ENCODE measurements at regions not wholly inside any gene's neighbourhood (a gene's known extent, or its start where the extent isn't known, plus 50 kb on each side); places are given as distances from the start of the nearest gene placed in this dataset.

- Histone ChIP-seq H3K27me3 (ENCODE audit: control insufficient read depth, insufficient read depth, low read length) (no peaks in the 10 kb centered on the region), H3K27ac (ENCODE audit: low read depth in 2 of 2, low read length in 2 of 2) (no peak overlapping the region), H3K36me3 (ENCODE audit: control insufficient read depth in 2 of 3, insufficient read depth in 3 of 3, low read length in 3 of 3) (no peaks in the 10 kb centered on the region), H3K9me3 (ENCODE audit: control insufficient read depth in 2 of 3, insufficient read depth in 1 of 3, low read length in 3 of 3) (no peaks in the 10 kb centered on the region), H3K4me3 (ENCODE audit: low read length in 3 of 3) (no peak overlapping the region), H3K9ac (ENCODE audit: low read length in 3 of 3) (no peak overlapping the region), H3K4me1 (ENCODE audit: control insufficient read depth in 2 of 3, insufficient read depth in 2 of 3, low read depth in 1 of 3, low read length in 3 of 3) (no peaks in the 10 kb centered on the region)
- no peak for DNase-seq
- TF ChIP-seq CTCF (IDR thresholded peaks at IDR 0.05; ENCODE audit: borderline replicate concordance, extremely low read depth, insufficient read depth): no peak
- intact Hi-C loops (cut with DNase I): no loop called here
- FAIRE-seq: no peak
Measured at GRCh38 chr12:127885954-127886750, 380.8 kb upstream of the TMEM132C start.

GRCh38 chr12:127886827-127887226 is 380.1 kb upstream of the TMEM132C start:
- intact Hi-C loops (cut with DNase I): no loop called here
- no peak for FAIRE-seq
- Histone ChIP-seq H3K27me3 (ENCODE audit: control insufficient read depth, insufficient read depth, low read length) (no peaks in the 10 kb centered on the region), H3K9me3 (ENCODE audit: control insufficient read depth in 2 of 3, insufficient read depth in 1 of 3, low read length in 3 of 3) (no peaks in the 10 kb centered on the region), H3K4me3 (ENCODE audit: low read length in 3 of 3) (no peak overlapping the region), H3K36me3 (ENCODE audit: control insufficient read depth in 2 of 3, insufficient read depth in 3 of 3, low read length in 3 of 3) (no peaks in the 10 kb centered on the region), H3K4me1 (ENCODE audit: control insufficient read depth in 2 of 3, insufficient read depth in 2 of 3, low read depth in 1 of 3, low read length in 3 of 3) (no peaks in the 10 kb centered on the region), H3K9ac (ENCODE audit: low read length in 3 of 3) (no peak overlapping the region), H3K27ac (ENCODE audit: low read depth in 2 of 2, low read length in 2 of 2) (no peak overlapping the region)
- DNase-seq: no peak
- TF ChIP-seq CTCF (IDR thresholded peaks at IDR 0.05; ENCODE audit: borderline replicate concordance, extremely low read depth, insufficient read depth): no peak

GRCh38 chr12:127888943-127889719 is 377.8 kb upstream of the TMEM132C start:
- no peaks in the 10 kb centered on the region for H3K27me3 ChIP-seq (ENCODE audit: control insufficient read depth, insufficient read depth, low read length)
- no peak for FAIRE-seq
- no peak overlapping the region for H3K27ac ChIP-seq (ENCODE audit: low read depth in 2 of 2, low read length in 2 of 2)
- H3K4me1 ChIP-seq (ENCODE audit: control insufficient read depth in 2 of 3, insufficient read depth in 2 of 3, low read depth in 1 of 3, low read length in 3 of 3): no peaks in the 10 kb centered on the region
- TF ChIP-seq CTCF (IDR thresholded peaks at IDR 0.05; ENCODE audit: borderline replicate concordance, extremely low read depth, insufficient read depth): no peak
- H3K9me3 ChIP-seq (ENCODE audit: control insufficient read depth in 2 of 3, insufficient read depth in 1 of 3, low read length in 3 of 3): no peaks in the 10 kb centered on the region
- H3K4me3 ChIP-seq (ENCODE audit: low read length in 3 of 3): no peak overlapping the region
- no peaks in the 10 kb centered on the region for H3K36me3 ChIP-seq (ENCODE audit: control insufficient read depth in 2 of 3, insufficient read depth in 3 of 3, low read length in 3 of 3)
- no peak overlapping the region for H3K9ac ChIP-seq (ENCODE audit: low read length in 3 of 3)
- intact Hi-C loops (cut with DNase I): no loop called here
- DNase-seq: no peak
